Adrenal gland (tissue), 5 donors: ENCODE measurements at regions not wholly inside any gene's neighbourhood (a gene's known extent, or its start where the extent isn't known, plus 50 kb on each side); places are given as distances from the start of the nearest gene placed in this dataset.

Source experiments
- POLR2A ChIP-seq, 2 donors: fragments of 450-650 bp; IDR thresholded peaks; one replicate each; pipeline ENCODE4 v1.6.1; 2017; ENCODE audit warnings: antibody characterized with exemption in 2 of 2, mild to moderate bottlenecking in 2 of 2, moderate library complexity in 1 of 2
- TF ChIP-seq, protein P1 (sequence below), 6 experiments: fragments of 450-650 bp in 4 of 6; fragments of 200-600 bp in 2 of 6; sonication (generic) in 1 of 6; IDR thresholded peaks; 1 replicate in 5 of 6; 2 replicates in 1 of 6; pipeline versions ENCODE4 v1.5.1 to v1.8.0; 2016 to 2021; ENCODE audit warnings: antibody characterized with exemption in 6 of 6, mild to moderate bottlenecking in 2 of 6, moderate library complexity in 1 of 6
- donor health status: DM: no; HTN: no; CAD: no.

DNA sequence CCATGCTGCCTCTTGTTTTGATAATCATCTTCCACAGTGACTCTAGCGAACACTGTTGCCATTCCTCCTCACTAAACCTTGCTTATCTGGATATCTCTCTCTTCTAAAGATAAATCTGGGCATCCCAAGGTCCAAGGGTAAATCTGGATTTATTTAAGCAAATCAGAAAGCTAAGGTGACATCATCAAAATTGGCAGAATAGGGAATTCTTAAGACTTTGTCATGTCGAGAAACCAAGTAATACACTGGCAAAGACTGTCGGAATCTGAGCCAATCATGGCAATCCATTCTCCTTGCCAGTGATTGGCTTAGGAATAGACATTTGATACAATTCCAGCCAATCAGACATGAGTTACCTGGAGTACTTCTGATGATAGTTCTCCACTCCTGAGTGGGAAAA lies 362.7 kb upstream of the PTGER4 start:
- no peak for TF ChIP-seq POLR2A (IDR thresholded peaks at IDR 0.05)
- TF ChIP-seq, protein P1, sequence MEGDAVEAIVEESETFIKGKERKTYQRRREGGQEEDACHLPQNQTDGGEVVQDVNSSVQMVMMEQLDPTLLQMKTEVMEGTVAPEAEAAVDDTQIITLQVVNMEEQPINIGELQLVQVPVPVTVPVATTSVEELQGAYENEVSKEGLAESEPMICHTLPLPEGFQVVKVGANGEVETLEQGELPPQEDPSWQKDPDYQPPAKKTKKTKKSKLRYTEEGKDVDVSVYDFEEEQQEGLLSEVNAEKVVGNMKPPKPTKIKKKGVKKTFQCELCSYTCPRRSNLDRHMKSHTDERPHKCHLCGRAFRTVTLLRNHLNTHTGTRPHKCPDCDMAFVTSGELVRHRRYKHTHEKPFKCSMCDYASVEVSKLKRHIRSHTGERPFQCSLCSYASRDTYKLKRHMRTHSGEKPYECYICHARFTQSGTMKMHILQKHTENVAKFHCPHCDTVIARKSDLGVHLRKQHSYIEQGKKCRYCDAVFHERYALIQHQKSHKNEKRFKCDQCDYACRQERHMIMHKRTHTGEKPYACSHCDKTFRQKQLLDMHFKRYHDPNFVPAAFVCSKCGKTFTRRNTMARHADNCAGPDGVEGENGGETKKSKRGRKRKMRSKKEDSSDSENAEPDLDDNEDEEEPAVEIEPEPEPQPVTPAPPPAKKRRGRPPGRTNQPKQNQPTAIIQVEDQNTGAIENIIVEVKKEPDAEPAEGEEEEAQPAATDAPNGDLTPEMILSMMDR (IDR thresholded peaks at IDR 0.05): no peak
